ENCODE measurements at regions not wholly inside any gene's neighbourhood (a gene's known extent, or its start where the extent isn't known, plus 50 kb on each side); places are given as distances from the start of the nearest gene placed in this dataset.

DNA sequence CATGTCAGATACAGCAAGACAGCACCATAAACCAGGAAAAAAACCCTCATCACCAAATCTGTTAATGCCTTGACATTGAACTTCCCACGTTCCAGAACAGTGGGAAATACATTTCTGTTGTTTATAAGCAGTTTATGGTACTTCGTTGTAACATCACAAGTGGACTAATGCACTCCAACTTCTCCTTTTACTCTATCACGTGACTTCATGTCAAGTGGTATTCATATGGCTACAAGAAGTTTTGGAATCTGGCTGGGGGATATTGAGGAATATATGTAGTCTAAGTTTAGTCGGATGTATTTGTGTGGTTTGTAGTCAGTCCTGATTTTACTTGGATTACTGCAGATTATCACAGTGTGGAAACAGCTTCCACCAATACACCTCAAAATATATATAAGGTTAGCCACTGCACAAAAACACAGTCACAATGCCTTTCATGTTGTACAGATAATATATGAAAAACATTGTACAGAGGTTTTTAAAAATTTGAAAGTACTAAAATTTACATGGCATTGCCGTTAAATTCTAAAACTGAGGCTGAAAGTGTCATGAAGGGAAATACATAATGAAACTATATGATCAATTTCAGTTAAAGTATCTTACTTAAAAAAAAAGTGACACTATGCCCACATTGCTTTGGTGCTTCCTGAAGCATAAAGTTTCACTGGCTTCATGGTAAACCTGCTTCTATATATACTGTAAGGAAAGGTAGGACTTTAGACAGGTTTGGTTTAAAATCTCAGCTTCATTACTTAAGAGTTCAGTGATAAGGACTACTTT is 134.1 kb downstream of the CASP12 start:
- H3K9me3 Mint-ChIP-seq: peaks cover 11 to 17% of the 10 kb centered on the region in 2 donors
- H3K27ac Mint-ChIP-seq: no peak overlapping the region
- H3K36me3 Mint-ChIP-seq: peaks cover 4 to 5% of the 10 kb centered on the region in 2 donors
- peak in 1 of 2 donors; percentile 25 for ATAC-seq (replicated peaks)
- H3K4me3 Mint-ChIP-seq: no peak overlapping the region
- DNase-seq: no peak
- peaks cover 8 to 15% of the 10 kb centered on the region in 2 donors for H3K4me1 Mint-ChIP-seq
- H3K27me3 Mint-ChIP-seq: peaks cover 0 to 3% of the 10 kb centered on the region in 2 donors

DNA sequence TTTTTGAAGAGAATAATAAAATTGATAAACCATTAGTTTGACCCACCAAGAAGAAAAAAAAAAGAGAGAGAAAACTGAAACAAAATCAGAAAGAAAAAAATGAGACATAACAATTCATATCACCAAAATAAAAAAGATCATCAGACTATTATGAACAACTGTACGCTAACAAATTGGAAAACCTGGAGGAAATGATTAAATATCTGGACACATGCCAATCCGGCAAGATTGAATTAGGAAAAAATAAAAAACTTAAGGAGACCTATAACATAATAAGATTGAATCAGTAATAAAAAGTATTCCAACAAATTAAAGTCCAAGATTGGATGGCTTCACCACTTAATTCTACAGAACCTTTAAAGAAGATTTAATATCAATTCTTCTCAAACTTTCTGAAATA is 136.7 kb downstream of the CASP12 start:
- Mint-ChIP-seq H3K9me3 (peaks cover 14 to 26% of the 10 kb centered on the region in 2 donors), H3K27ac (no peak overlapping the region)

DNA sequence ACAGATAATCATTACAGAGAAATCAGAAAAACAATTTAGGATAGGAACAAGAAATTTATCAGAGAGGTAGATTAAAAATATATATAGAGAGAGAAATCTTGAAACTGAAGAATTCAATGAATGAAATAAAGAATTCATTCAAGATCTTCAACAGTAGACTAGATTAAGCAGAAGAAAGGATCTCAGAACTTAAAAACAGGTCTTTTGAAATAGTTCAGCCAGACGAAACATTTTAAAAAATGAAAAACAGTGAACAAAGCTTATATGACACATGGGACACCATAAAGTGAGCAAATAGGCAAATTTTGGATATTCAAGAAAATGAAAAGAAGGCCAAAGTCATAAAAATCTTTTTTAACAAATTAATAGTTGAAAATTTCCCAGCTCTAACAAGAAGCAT is 138.8 kb downstream of the CASP12 start:
- DNase-seq (no peak), ATAC-seq (replicated peaks) (no peak)
- no peak overlapping the region for H3K4me3 Mint-ChIP-seq
- H3K4me1 Mint-ChIP-seq: peaks cover 4 to 9% of the 10 kb centered on the region in 2 donors
- H3K36me3 Mint-ChIP-seq: peaks cover 4 to 5% of the 10 kb centered on the region in 2 donors
- no peaks in the 10 kb centered on the region for H3K27me3 Mint-ChIP-seq
- H3K9me3 Mint-ChIP-seq: peaks cover 14 to 26% of the 10 kb centered on the region in 2 donors
- no peak overlapping the region for H3K27ac Mint-ChIP-seq

More for the DNA sequence above, 136.7 kb downstream of the CASP12 start:
- no peak overlapping the region for H3K4me3 Mint-ChIP-seq
- H3K36me3 Mint-ChIP-seq: peaks cover 4 to 5% of the 10 kb centered on the region in 2 donors
- H3K27me3 Mint-ChIP-seq: no peaks in the 10 kb centered on the region
- no peak for DNase-seq
- no peak for ATAC-seq (replicated peaks)
- peaks cover 8 to 15% of the 10 kb centered on the region in 2 donors for H3K4me1 Mint-ChIP-seq

DNA sequence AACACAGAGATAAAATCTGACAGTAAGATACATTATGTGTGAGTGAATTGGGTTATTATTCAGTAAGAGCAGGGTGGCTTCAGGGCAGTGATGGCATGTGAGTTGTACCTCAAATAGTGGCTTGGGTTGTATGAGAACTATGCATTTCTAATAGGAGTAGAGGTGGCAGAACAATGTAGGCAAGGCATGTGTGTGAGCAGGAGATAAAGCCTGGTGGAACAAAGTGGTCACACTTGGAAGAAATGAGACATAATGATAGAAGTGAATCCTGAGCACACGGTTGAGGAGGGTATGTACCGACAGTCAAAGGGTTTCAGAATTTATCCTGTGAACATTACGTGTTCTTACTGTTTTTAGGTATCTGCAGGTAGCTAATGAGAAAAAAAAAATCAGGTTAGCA is 159.3 kb downstream of the CASP12 start:
- no peaks in the 10 kb centered on the region for H3K36me3 Mint-ChIP-seq
- no peak overlapping the region for H3K27ac Mint-ChIP-seq
- DNase-seq: no peak
- no peaks in the 10 kb centered on the region for H3K9me3 Mint-ChIP-seq
- ATAC-seq (replicated peaks): no peak
- no peaks in the 10 kb centered on the region for H3K27me3 Mint-ChIP-seq
- H3K4me3 Mint-ChIP-seq: no peak overlapping the region
- peaks cover 2 to 6% of the 10 kb centered on the region in 2 donors for H3K4me1 Mint-ChIP-seq

DNA sequence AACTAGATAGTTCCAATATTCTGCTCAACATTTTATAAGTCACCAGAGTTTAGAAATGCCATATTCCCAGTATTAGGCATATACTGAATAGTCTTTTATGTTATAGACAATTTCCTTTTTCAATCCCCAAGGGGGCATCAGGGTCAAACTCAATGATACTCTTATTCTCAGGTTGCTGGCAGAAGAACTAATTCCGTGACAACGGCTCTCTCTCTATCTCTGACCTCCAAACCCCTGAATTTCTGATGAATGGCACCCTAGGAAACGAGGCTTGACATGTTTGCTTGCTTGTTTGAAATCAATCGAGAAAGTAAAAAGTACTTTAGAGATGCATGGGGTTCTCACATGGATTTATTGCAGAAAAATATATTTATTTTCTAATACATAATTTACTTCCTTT is 160.1 kb downstream of the CASP12 start:
- ATAC-seq (replicated peaks): no peak
- Mint-ChIP-seq H3K4me3 (no peak overlapping the region), H3K36me3 (no peaks in the 10 kb centered on the region), H3K27ac (no peak overlapping the region), H3K27me3 (no peaks in the 10 kb centered on the region), H3K4me1 (peaks cover 2 to 6% of the 10 kb centered on the region in 2 donors), H3K9me3 (no peaks in the 10 kb centered on the region)
- DNase-seq: no peak

DNA sequence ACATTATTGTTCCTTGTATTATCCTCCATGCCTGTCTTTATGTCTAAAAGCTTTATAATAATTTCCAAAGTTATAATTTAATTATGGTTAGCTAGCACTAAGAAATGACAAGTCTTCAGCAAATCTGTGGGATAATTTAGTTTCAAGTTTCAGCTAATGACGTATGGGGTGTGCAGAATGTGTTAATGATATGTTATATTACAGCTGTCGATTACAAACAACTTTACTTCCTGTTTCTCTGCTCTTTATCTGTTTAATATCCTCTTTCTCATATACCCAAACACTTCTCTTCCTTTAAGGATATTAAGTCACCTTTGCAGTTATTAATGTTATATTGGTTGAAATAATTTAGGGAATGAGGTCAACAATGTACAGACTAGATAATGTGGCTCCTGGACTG is 161.8 kb downstream of the CASP12 start:
- no peaks in the 10 kb centered on the region for H3K36me3 Mint-ChIP-seq
- ATAC-seq (replicated peaks) (no peak), DNase-seq (no peak)
- peaks cover 2 to 6% of the 10 kb centered on the region in 2 donors for H3K4me1 Mint-ChIP-seq
- H3K4me3 Mint-ChIP-seq: no peak overlapping the region
- H3K27ac Mint-ChIP-seq: no peak overlapping the region
- H3K27me3 Mint-ChIP-seq: no peaks in the 10 kb centered on the region
- no peaks in the 10 kb centered on the region for H3K9me3 Mint-ChIP-seq

DNA sequence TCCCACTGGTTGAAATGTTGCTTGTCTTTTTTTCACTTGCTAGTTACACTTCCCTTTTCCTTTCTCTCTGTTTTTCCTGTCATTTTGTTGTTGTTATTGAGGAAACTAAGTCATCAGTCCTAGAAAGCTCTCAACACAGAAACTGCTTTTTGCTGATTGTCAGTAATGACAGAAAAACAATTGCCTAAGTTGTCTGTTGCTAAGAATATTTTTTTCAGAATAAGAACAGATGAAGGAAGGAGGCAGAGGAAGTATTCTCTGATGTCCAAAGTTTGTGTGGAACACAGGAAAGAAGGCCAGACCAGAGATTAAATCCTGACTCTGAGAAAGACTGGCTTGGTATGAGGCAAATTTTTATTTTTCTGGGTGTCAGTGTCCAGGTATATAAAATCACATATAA is 163.3 kb downstream of the CASP12 start:
- Mint-ChIP-seq H3K9me3 (no peaks in the 10 kb centered on the region), H3K27me3 (no peaks in the 10 kb centered on the region), H3K4me3 (no peak overlapping the region), H3K36me3 (no peaks in the 10 kb centered on the region), H3K27ac (no peak overlapping the region), H3K4me1 (peaks cover 2 to 6% of the 10 kb centered on the region in 2 donors)
- ATAC-seq (replicated peaks) (no peak), DNase-seq (no peak)

DNA sequence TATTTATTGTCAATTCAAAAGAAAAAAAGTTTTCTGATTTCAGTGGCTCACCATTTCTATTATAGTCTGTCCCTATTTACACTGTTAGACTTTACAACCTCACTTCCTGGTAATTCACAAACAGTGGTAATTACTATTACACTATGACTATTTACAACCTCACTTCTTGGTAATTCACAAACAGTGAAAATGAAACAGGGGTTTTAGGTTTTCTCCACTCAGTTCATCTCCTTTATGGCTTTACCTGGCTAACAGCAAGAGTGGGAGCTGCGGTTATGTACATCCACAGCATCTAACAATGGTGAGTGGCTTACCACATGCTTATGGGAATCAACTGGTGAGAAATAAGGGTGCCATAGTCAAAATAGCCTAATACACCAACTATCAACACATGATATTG is 166.4 kb downstream of the CASP12 start:
- Mint-ChIP-seq H3K27ac (no peak overlapping the region), H3K9me3 (no peaks in the 10 kb centered on the region), H3K4me1 (peaks cover 2 to 6% of the 10 kb centered on the region in 2 donors), H3K27me3 (no peaks in the 10 kb centered on the region), H3K4me3 (no peak overlapping the region), H3K36me3 (no peaks in the 10 kb centered on the region)
- no peak for ATAC-seq (replicated peaks)
- no peak for DNase-seq

DNA sequence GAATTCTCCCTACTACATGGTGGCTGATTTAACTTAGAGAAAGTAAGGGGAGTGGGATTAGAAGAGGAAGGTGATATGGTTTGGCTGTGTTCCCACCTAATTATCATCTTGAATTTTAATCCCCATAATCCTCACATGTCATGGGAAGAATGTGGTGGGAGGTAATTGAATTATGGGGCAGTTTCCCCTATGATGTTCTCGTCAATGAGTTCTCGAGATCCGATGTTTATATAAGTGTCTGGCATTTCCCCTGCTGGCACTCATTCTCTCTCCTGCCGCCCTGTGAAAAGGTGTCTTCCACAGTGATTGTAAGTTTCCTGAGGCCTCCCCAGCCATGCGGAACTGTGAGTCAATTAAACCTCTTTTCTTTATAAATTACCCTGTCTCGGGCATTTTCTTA is 169.3 kb downstream of the CASP12 start:
- H3K4me3 Mint-ChIP-seq: no peak overlapping the region
- no peaks in the 10 kb centered on the region for H3K27me3 Mint-ChIP-seq
- H3K9me3 Mint-ChIP-seq: no peaks in the 10 kb centered on the region
- no peak for DNase-seq
- H3K4me1 Mint-ChIP-seq: no peaks in the 10 kb centered on the region
- H3K27ac Mint-ChIP-seq: no peak overlapping the region
- H3K36me3 Mint-ChIP-seq: no peaks in the 10 kb centered on the region
- no peak for ATAC-seq (replicated peaks)

DNA sequence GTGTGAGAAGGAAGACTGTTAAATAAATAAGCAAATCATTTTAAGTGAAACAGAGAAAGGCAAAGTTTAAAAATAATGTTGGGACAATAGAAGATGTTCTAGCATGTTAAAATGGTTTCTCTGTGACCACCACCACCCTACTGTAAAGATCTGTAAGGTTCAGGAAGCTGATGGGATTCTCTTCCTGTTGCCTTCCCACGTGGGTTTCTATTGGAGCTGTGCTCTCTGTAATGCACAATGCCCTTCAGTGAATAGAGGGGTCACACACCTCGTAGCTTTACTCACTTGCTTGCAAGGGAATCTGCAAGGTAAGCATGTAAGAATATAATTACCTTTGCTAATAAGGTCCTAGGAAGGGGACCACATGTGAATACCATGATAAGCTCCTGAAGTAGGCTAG is 170.5 kb downstream of the CASP12 start:
- Mint-ChIP-seq H3K27me3 (no peaks in the 10 kb centered on the region), H3K27ac (no peak overlapping the region), H3K36me3 (peaks cover 0 to 4% of the 10 kb centered on the region in 2 donors), H3K4me3 (no peak overlapping the region), H3K4me1 (no peaks in the 10 kb centered on the region), H3K9me3 (peaks cover 2 to 8% of the 10 kb centered on the region in 2 donors)
- DNase-seq: no peak
- ATAC-seq (replicated peaks): no peak

DNA sequence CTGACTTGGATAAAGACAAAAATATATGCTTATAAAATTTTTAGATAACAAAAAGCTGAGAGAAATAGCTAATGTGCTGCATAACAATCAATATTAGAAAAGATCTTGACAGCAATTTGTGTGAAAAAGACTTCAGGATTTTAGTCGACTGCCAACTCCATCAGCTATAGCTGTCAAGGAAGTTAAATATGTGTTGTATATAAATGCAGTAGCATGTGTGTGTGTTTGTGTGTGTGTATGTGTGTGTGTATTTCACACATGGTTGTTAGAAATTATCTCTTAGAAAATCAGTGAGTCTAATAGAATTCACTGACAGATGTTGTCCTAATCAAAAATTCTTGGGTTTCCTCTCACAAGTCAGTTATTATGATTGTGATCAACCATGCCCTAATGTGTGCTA is 171.2 kb downstream of the CASP12 start:
- H3K27ac Mint-ChIP-seq: no peak overlapping the region

DNA sequence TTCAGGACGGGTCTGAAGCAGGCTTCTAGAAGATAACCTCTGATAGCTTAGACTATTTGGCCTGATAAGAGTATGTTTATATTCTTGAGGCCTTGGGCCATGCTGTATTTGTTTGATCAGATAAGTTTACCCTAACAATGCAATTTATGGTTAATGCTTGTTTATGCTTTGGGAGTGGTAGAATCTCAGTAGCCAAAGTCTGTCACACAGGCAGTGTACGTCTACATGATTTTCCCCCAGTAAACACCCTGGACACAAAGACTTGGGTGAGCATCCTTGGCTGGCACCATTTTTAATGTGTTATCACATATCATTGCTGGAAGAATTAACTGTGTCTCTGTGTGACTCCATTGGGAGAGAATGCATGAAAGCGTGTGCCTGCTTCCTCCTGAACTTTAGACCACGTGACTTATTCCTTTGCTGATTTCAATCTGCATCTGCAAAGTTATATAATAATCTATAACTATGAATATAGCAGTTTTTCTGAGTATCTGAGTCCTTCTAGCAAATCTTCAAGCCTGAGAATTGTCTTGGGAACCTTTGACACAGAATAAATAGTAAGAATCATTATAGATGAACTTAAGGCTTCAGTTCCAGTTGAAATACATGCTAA is 172.4 kb downstream of the CASP12 start:
- H3K27me3 Mint-ChIP-seq: no peaks in the 10 kb centered on the region

More for the DNA sequence above, 171.2 kb downstream of the CASP12 start:
- H3K9me3 Mint-ChIP-seq: peaks cover 2 to 8% of the 10 kb centered on the region in 2 donors
- H3K36me3 Mint-ChIP-seq: peaks cover 0 to 4% of the 10 kb centered on the region in 2 donors
- no peaks in the 10 kb centered on the region for H3K4me1 Mint-ChIP-seq
- ATAC-seq (replicated peaks) (no peak), DNase-seq (no peak)
- no peak overlapping the region for H3K4me3 Mint-ChIP-seq
- no peaks in the 10 kb centered on the region for H3K27me3 Mint-ChIP-seq

DNA sequence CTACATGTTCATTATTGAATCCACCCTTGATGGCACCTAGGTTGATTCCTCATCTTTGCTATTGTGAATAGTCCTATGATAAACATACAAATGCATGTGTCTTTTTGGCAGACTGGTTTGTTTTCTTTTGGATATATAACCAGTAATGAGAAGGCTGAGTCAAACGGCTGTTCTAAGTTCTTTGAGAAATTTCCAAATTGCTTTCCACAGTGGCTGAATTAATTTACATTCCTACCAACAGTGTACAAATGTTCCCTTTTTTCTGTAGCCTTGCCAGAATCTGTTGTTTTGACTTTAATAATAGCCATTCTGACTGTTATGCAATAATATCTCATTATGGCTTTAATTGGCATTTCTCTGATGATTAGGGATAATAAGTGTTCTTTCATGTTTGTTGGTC is 184.9 kb downstream of the CASP12 start:
- Mint-ChIP-seq H3K36me3 (no peaks in the 10 kb centered on the region), H3K4me1 (peaks cover 0 to 2% of the 10 kb centered on the region in 2 donors), H3K9me3 (no peaks in the 10 kb centered on the region), H3K27me3 (no peaks in the 10 kb centered on the region), H3K27ac (no peak overlapping the region), H3K4me3 (no peak overlapping the region)
- DNase-seq (no peak), ATAC-seq (replicated peaks) (no peak)

More for the DNA sequence above, 172.4 kb downstream of the CASP12 start:
- ATAC-seq (replicated peaks) (no peak), DNase-seq (no peak)
- H3K36me3 Mint-ChIP-seq: peaks cover 0 to 4% of the 10 kb centered on the region in 2 donors
- peaks cover 4 to 8% of the 10 kb centered on the region in 2 donors for H3K9me3 Mint-ChIP-seq
- no peak overlapping the region for H3K4me3 Mint-ChIP-seq
- no peaks in the 10 kb centered on the region for H3K4me1 Mint-ChIP-seq
- H3K27ac Mint-ChIP-seq: no peak overlapping the region

DNA sequence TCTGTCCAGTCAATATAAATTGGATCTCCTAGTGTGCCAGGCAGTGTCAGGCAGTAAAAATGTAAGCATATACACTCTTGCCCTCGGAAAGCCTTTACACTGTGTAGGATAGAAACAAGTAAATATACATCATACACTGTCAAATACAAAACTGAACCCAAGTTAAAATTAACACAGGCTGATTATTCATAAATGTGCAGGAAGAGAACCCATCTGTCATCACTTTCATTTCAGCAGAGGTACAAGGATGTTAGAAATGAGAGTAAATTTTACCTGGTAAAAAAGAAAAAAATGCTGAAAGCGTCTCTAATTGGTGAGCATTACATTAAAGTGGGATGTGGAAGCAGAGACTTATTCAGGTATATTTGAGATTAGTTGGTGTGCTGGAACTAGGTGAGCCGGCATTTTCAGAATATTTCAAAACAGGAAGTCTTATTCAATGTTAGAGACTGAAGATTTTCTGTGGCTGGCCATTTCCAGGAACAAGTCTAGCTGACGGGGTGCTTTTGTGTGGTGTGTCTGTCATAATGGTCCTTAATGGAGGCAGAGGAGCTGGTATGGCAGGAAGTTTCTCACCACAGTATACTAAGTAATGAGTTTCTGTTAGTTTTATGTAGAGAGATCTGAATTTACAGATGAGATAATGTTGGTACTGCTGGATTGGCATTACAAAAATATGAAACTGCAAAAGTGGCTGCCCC is 192.6 kb downstream of the CASP12 start:
- ATAC-seq (replicated peaks) (peak; percentile 99 to 100), DNase-seq (peak; percentile 60)
- Mint-ChIP-seq H3K4me3 (peak overlapping the region; percentile 75 to 78), H3K36me3 (no peaks in the 10 kb centered on the region), H3K4me1 (peaks cover 14 to 16% of the 10 kb centered on the region in 2 donors), H3K27me3 (no peaks in the 10 kb centered on the region), H3K9me3 (no peaks in the 10 kb centered on the region), H3K27ac (peak overlapping the region; percentile 92)

Measured in stimulated activated naive B cell treated with anti-CD40 and anti-IgM and Interleukin-4, amounts not matched to agents 10 μg/mL and 1 μg/mL and 100 μg/mL, for 72 hours (primary cell).